Esophagus squamous epithelium (tissue), 4 donors: ENCODE measurements at regions not wholly inside any gene's neighbourhood (a gene's known extent, or its start where the extent isn't known, plus 50 kb on each side); places are given as distances from the start of the nearest gene placed in this dataset.

ENCODE experiments used
- CTCF ChIP-seq, 6 experiments: fragments of 450-650 bp in 4 of 6; fragments of 200-600 bp in 2 of 6; sonication (generic) in 2 of 6; IDR thresholded peaks; one replicate each; pipeline ENCODE4 v1.5.1; 2016 to 2019; ENCODE audit warnings: antibody characterized with exemption in 6 of 6, mild to moderate bottlenecking in 4 of 6, moderate library complexity in 4 of 6
- POLR2A ChIP-seq, 4 donors: fragments of 450-650 bp; IDR thresholded peaks; one replicate each; pipeline ENCODE4 v1.6.1; 2017; ENCODE audit warnings: antibody characterized with exemption in 4 of 4, mild to moderate bottlenecking in 4 of 4, moderate library complexity in 3 of 4

GRCh38 chr2:239468491-239469105, 67.8 kb upstream of the HDAC4 start:
- TF ChIP-seq CTCF (IDR thresholded peaks at IDR 0.05) (no peak), POLR2A (IDR thresholded peaks at IDR 0.05) (no peak)
